ENCODE measurements at regions not wholly inside any gene's neighbourhood (a gene's known extent, or its start where the extent isn't known, plus 50 kb on each side); places are given as distances from the start of the nearest gene placed in this dataset.
"Not testable (repeated sequence)": the region's sequence is repeated elsewhere in the genome, so short reads cannot be mapped to it uniquely, and the experiment has no call there.

DNA sequence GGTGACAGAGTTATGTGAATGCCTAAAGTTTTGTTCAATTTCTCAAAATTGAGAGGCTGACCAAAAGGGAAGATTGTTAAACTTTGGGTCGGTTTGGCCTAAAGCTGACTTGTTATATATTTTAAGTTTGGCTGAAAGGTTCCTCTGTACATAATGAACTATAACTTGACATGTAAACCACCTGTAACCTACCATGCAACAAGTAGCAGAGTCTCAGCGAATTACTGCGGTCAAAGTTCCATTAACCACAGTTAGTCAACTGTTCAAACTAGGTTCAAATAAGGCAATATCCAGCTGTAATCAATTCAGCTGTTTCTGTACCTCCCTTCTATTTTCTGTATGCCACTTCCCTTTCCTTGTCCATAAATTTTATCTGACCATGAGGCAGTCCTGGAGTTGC lies 325.1 kb upstream of the NMUR2 start:
- H3K27ac ChIP-seq (ENCODE audit: low read length): no peak overlapping the region
- H3K4me3 ChIP-seq (ENCODE audit: low read length): no peak overlapping the region
- 86% methylated on average over 2 of the region's 3 CpGs for WGBS (ENCODE audit: insufficient coverage)
- DNase-seq: no peak
- H3K9me3 ChIP-seq (replicated peaks; ENCODE audit: control insufficient read depth, low read depth, low read length): peaks cover 14% of the 10 kb centered on the region
- no peaks in the 10 kb centered on the region for H3K36me3 ChIP-seq (ENCODE audit: control insufficient read depth, insufficient read depth, low read length)
- no peaks in the 10 kb centered on the region for H3K27me3 ChIP-seq (ENCODE audit: control insufficient read depth, insufficient read depth, low read length)
- H3K4me1 ChIP-seq (ENCODE audit: control insufficient read depth, insufficient read depth, low read length): no peaks in the 10 kb centered on the region

GRCh38 chr5:152736906-152737305 lies 331.8 kb upstream of the NMUR2 start:
- Histone ChIP-seq H3K36me3 (ENCODE audit: control insufficient read depth, insufficient read depth, low read length) (no peaks in the 10 kb centered on the region), H3K27me3 (ENCODE audit: control insufficient read depth, insufficient read depth, low read length) (no peaks in the 10 kb centered on the region), H3K4me3 (ENCODE audit: low read length) (no peak overlapping the region), H3K4me1 (ENCODE audit: control insufficient read depth, insufficient read depth, low read length) (no peaks in the 10 kb centered on the region), H3K9me3 (replicated peaks; ENCODE audit: control insufficient read depth, low read depth, low read length) (peaks cover 16% of the 10 kb centered on the region), H3K27ac (ENCODE audit: low read length) (no peak overlapping the region)
- no peak for DNase-seq
- 84% methylated on average over 4 of the region's 4 CpGs for WGBS (ENCODE audit: insufficient coverage)

DNA sequence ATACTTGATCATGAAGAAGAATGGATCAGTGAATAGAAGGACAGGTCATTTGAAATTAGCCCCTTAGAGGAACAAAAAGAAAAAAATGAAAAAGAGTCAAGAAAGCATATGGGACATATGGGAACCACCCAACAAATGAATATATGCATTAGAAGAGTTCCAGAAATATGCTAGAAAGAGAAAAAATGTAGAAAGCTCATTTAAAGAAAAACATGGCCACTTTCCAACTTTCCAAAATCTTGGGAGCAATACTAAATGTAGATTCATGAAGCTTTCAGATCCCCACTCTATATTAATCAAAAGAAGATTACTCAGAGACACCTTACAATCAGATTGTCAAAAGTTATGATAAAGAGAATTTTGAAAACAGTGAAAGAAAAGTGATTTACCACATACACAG lies 334.8 kb upstream of the NMUR2 start:
- Histone ChIP-seq H3K4me1 (ENCODE audit: control insufficient read depth, insufficient read depth, low read length) (no peaks in the 10 kb centered on the region), H3K9me3 (replicated peaks; ENCODE audit: control insufficient read depth, low read depth, low read length) (peaks cover 14% of the 10 kb centered on the region), H3K27ac (ENCODE audit: low read length) (no peak overlapping the region), H3K4me3 (ENCODE audit: low read length) (no peak overlapping the region), H3K27me3 (ENCODE audit: control insufficient read depth, insufficient read depth, low read length) (no peaks in the 10 kb centered on the region), H3K36me3 (ENCODE audit: control insufficient read depth, insufficient read depth, low read length) (no peaks in the 10 kb centered on the region)
- DNase-seq: no peak

DNA sequence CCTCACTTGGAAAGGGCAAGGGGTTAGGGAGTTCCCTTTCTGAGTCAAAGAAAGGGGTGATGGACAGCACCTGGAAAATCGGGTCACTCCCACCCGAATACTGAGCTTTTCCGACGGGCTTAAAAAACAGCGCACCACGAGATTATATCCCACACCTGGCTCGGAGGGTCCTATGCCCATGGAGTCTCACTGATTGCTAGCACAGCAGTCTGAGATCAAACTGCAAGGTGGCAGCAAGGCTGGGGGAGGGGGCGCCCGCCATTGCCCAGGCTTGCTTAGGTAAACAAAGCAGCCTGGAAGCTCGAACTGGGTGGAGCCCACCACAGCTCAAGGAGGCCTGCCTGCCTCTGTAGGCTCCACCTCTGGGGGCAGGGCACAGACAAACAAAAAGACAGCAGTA lies 336.0 kb upstream of the NMUR2 start:
- DNase-seq; H3K4me3 ChIP-seq (ENCODE audit: low read length): not testable (repeated sequence)
- 92% methylated on average over 5 of the region's 10 CpGs for WGBS (ENCODE audit: insufficient coverage)

DNA sequence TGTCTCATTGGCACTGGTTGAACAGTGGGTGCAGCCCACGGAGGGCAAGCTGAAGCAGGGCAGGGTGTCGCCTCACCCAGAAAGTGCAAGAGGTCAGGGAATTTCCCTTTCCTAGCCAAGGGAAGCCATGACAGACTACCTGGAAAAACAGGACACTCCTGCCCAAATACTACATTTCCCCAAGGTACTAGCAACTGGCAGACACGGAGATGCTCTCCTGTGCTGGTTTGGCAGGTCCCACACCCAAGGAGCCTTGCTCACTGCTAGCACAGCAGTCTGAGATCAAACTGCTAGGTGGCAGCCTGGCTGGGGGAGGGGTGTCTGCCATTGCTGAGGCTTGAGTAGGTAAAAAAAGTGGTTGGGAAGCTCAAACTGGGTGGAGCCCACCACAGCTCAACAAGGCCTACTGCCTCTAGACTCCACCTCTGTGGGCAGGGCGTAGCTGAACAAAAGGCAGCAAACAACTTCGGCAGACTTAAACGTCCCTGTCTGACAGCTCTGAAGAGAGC lies 382.7 kb upstream of the NMUR2 start:
- H3K9me3 ChIP-seq (replicated peaks; ENCODE audit: control insufficient read depth, low read depth, low read length); H3K27ac ChIP-seq (ENCODE audit: low read length); DNase-seq; H3K27me3 ChIP-seq (ENCODE audit: control insufficient read depth, insufficient read depth, low read length); H3K36me3 ChIP-seq (ENCODE audit: control insufficient read depth, insufficient read depth, low read length); H3K4me1 ChIP-seq (ENCODE audit: control insufficient read depth, insufficient read depth, low read length); H3K4me3 ChIP-seq (ENCODE audit: low read length): not testable (repeated sequence)
- WGBS (ENCODE audit: insufficient coverage): 83% methylated on average over 1 of the region's 6 CpGs

More for the DNA sequence above, 336.0 kb upstream of the NMUR2 start:
- not testable (repeated sequence) for H3K27me3 ChIP-seq (ENCODE audit: control insufficient read depth, insufficient read depth, low read length); H3K36me3 ChIP-seq (ENCODE audit: control insufficient read depth, insufficient read depth, low read length); H3K27ac ChIP-seq (ENCODE audit: low read length); H3K4me1 ChIP-seq (ENCODE audit: control insufficient read depth, insufficient read depth, low read length)
- H3K9me3 ChIP-seq (replicated peaks; ENCODE audit: control insufficient read depth, low read depth, low read length): peaks cover 14% of the 10 kb centered on the region

GRCh38 chr5:152801886-152802285 lies 396.8 kb upstream of the NMUR2 start:
- no CpG with 5 or more reads among the region's 2 CpGs for WGBS (ENCODE audit: insufficient coverage)
- no peaks in the 10 kb centered on the region for H3K9me3 ChIP-seq (replicated peaks; ENCODE audit: control insufficient read depth, low read depth, low read length)
- no peak for DNase-seq
- no peaks in the 10 kb centered on the region for H3K36me3 ChIP-seq (ENCODE audit: control insufficient read depth, insufficient read depth, low read length)
- H3K27me3 ChIP-seq (ENCODE audit: control insufficient read depth, insufficient read depth, low read length): no peaks in the 10 kb centered on the region
- no peaks in the 10 kb centered on the region for H3K4me1 ChIP-seq (ENCODE audit: control insufficient read depth, insufficient read depth, low read length)
- H3K4me3 ChIP-seq (ENCODE audit: low read length): no peak overlapping the region
- H3K27ac ChIP-seq (ENCODE audit: low read length): no peak overlapping the region

DNA sequence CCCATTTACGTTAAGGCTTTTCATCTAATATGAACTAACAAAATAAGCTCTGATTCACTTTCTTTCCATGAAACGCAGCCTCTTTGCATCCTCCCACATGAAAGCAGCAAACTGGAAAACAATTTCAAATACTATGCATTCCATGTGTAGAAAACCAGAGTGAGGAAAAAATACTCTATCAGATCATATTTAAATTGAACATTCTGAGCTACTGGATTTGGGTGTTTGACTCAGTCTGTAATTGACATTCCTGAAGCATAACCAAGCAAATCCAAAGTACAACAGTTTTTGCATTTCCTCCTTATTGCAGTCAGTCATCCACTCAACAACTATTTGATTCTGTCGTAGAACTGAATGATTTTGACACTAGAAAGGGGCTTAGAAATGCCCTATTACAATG lies 399.1 kb upstream of the NMUR2 start:
- Histone ChIP-seq H3K36me3 (ENCODE audit: control insufficient read depth, insufficient read depth, low read length) (no peaks in the 10 kb centered on the region), H3K4me3 (ENCODE audit: low read length) (no peak overlapping the region), H3K27me3 (ENCODE audit: control insufficient read depth, insufficient read depth, low read length) (no peaks in the 10 kb centered on the region), H3K27ac (ENCODE audit: low read length) (no peak overlapping the region), H3K9me3 (replicated peaks; ENCODE audit: control insufficient read depth, low read depth, low read length) (no peaks in the 10 kb centered on the region), H3K4me1 (ENCODE audit: control insufficient read depth, insufficient read depth, low read length) (no peaks in the 10 kb centered on the region)
- no peak for DNase-seq
- no CpG with 5 or more reads among the region's 3 CpGs for whole genome bisulfite sequencing (ENCODE audit: insufficient coverage)

DNA sequence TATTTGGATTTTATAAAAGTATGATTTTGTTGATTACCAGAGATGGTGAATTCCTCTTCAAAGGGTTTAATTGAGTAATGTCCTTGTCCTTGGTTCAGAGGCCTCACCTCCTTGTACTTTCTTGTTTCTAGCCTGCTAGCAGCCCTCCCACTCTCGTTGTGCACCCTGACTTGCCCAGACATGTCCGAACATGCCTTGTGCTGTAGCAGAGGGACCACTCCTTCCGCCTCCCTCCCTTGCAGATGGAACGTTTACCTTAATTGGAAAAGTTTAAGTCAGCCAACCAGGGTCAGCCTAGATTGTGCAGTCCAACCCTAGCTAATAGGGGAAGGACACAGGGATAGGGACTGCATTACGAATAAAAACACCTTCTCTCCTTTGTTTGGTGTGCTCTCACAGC lies 406.9 kb upstream of the NMUR2 start:
- Histone ChIP-seq H3K27me3 (ENCODE audit: control insufficient read depth, insufficient read depth, low read length) (no peaks in the 10 kb centered on the region), H3K27ac (ENCODE audit: low read length) (no peak overlapping the region), H3K36me3 (ENCODE audit: control insufficient read depth, insufficient read depth, low read length) (no peaks in the 10 kb centered on the region), H3K4me3 (ENCODE audit: low read length) (no peak overlapping the region), H3K9me3 (replicated peaks; ENCODE audit: control insufficient read depth, low read depth, low read length) (no peaks in the 10 kb centered on the region), H3K4me1 (ENCODE audit: control insufficient read depth, insufficient read depth, low read length) (no peaks in the 10 kb centered on the region)
- WGBS (ENCODE audit: insufficient coverage): 67% methylated on average over 1 of the region's 5 CpGs
- no peak for DNase-seq

GRCh38 chr5:152813526-152813925 lies 408.4 kb upstream of the NMUR2 start:
- 80% methylated on average over 1 of the region's 6 CpGs for WGBS (ENCODE audit: insufficient coverage)

DNA sequence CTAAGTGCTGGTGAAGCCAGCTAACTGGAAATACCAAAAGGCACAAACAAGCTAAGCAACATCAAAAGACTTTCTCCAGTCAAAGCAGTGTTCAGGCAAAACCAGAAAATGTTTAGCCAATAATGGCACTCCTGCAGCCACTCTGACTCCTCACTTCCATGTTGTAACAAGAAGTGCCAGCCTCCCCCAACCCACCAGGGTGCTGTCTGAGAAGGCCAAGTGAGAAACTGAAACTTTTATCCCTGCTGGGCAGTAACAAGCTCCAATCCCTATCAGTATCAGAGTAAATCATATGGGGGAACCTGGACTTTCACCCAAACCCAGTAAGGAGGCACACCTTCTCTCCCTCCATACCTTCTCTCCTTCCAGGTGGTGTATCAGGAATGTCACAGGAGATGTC lies 414.8 kb upstream of the NMUR2 start:
- no peak overlapping the region for H3K27ac ChIP-seq (ENCODE audit: low read length)
- no peaks in the 10 kb centered on the region for H3K4me1 ChIP-seq (ENCODE audit: control insufficient read depth, insufficient read depth, low read length)
- no peaks in the 10 kb centered on the region for H3K36me3 ChIP-seq (ENCODE audit: control insufficient read depth, insufficient read depth, low read length)
- no peak for DNase-seq
- no peaks in the 10 kb centered on the region for H3K27me3 ChIP-seq (ENCODE audit: control insufficient read depth, insufficient read depth, low read length)
- no peaks in the 10 kb centered on the region for H3K9me3 ChIP-seq (replicated peaks; ENCODE audit: control insufficient read depth, low read depth, low read length)
- no peak overlapping the region for H3K4me3 ChIP-seq (ENCODE audit: low read length)

More at GRCh38 chr5:152813526-152813925, 408.4 kb upstream of the NMUR2 start:
- no peaks in the 10 kb centered on the region for H3K36me3 ChIP-seq (ENCODE audit: control insufficient read depth, insufficient read depth, low read length)
- H3K27ac ChIP-seq (ENCODE audit: low read length): no peak overlapping the region
- H3K9me3 ChIP-seq (replicated peaks; ENCODE audit: control insufficient read depth, low read depth, low read length): no peaks in the 10 kb centered on the region
- DNase-seq: peak; percentile 12
- H3K27me3 ChIP-seq (ENCODE audit: control insufficient read depth, insufficient read depth, low read length): no peaks in the 10 kb centered on the region
- H3K4me1 ChIP-seq (ENCODE audit: control insufficient read depth, insufficient read depth, low read length): no peaks in the 10 kb centered on the region
- no peak overlapping the region for H3K4me3 ChIP-seq (ENCODE audit: low read length)

DNA sequence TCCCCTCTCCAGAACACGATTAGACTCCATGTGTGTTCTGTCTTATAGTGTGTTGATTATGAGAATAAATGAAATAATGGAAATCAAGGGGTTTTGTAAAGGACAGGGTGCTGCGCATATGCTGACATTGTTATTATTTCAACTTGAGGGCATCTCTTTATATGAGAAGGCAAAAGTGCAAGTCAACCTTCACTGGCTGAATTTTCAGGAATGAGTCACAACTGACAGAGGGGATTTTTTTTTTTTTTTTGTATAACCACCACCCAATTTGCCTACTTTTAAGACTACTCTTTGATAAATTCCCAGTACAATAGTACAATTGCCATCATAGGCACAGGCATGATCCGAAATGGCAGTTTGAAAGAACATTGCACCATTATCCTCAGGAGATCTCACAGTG lies 419.2 kb upstream of the NMUR2 start:
- H3K36me3 ChIP-seq (ENCODE audit: control insufficient read depth, insufficient read depth, low read length): no peaks in the 10 kb centered on the region
- H3K27ac ChIP-seq (ENCODE audit: low read length): no peak overlapping the region
- H3K4me1 ChIP-seq (ENCODE audit: control insufficient read depth, insufficient read depth, low read length): no peaks in the 10 kb centered on the region
- H3K27me3 ChIP-seq (ENCODE audit: control insufficient read depth, insufficient read depth, low read length): no peaks in the 10 kb centered on the region
- H3K4me3 ChIP-seq (ENCODE audit: low read length): no peak overlapping the region
- no peaks in the 10 kb centered on the region for H3K9me3 ChIP-seq (replicated peaks; ENCODE audit: control insufficient read depth, low read depth, low read length)
- no peak for DNase-seq
- WGBS (ENCODE audit: insufficient coverage): no CpG with 5 or more reads among the region's 3 CpGs
